GM12878 (cell line): ENCODE measurements at regions not wholly inside any gene's neighbourhood (a gene's known extent, or its start where the extent isn't known, plus 50 kb on each side); places are given as distances from the start of the nearest gene placed in this dataset.

Experiments used
- ATAC-seq: fragments of 200-7000 bp; cut with Tn5 transposase; 3 replicates; pipeline ENCODE4 v1.9.1; 2020; ENCODE audit warnings: mild to moderate bottlenecking, moderate library complexity
- BruUV-seq: library from RNA; stranded (reverse); fragments of 400-500 nt; replicated peaks from 2 replicates; lab custom pipeline; 2021; lab: Mats Ljungman, UMichigan
- CTCF ChIA-PET: fragments of 300-600 bp; sonication (Branson Sonifier 250); formaldehyde crosslinking; extraction: SDS; loops from one replicate; lab custom pipeline; 2021; ENCODE audit warnings: inconsistent platforms; lab: Yijun Ruan, JAX
- POLR2A ChIA-PET: fragments of 350-600 bp; formaldehyde crosslinking; extraction: SDS; loops from one replicate; lab custom pipeline; 2021; ENCODE audit warnings: inconsistent platforms; lab: Charles Lee
- RAD21 ChIA-PET: fragments of 300-600 bp; sonication (Branson Sonifier 250); formaldehyde crosslinking; loops from one replicate; lab custom pipeline; 2023; ENCODE audit warnings: antibody characterized with exemption; ENCODE audit not compliant: unreplicated experiment; lab: Charles Lee
- SMC1A ChIA-PET: fragments of 300-600 bp; sonication (Branson Sonifier 250); formaldehyde crosslinking; loops from one replicate; lab custom pipeline; 2023; ENCODE audit not compliant: unreplicated experiment, uncharacterized antibody; lab: Charles Lee
- DNase-seq: peaks from one replicate; pipeline ENCODE4 v3.0.0-alpha.2; 2011; ENCODE audit warnings: low read depth, low spot score
- FAIRE-seq: peaks from 3 replicates; lab custom pipeline; 2011; peaks lifted over from hg19 to GRCh38; lab: Jason Lieb, UNC
- H2AFZ ChIP-seq: 2 replicates; pipeline ENCODE4 v1.6.0; 2011; ENCODE audit warnings: low read depth, low read length, control low read depth; ENCODE audit not compliant: control insufficient read depth
- H3K27ac ChIP-seq: 2 replicates; pipeline ENCODE4 v1.5.1; 2011; ENCODE audit warnings: control low read depth; ENCODE audit not compliant: control insufficient read depth, insufficient read depth
- H3K27me3 ChIP-seq, 2 experiments: replicated peaks in 1 of 2; 2 replicates each; pipeline versions ENCODE4 v1.6.0 to v1.6.1; 2011; ENCODE audit warnings: low read length in 1 of 2; ENCODE audit not compliant: control insufficient read depth in 2 of 2, insufficient read depth in 2 of 2
- H3K36me3 ChIP-seq, 2 experiments: 2 replicates each; pipeline ENCODE4 v1.5.1; 2011; ENCODE audit warnings: low read length in 1 of 2; ENCODE audit not compliant: control insufficient read depth in 2 of 2, insufficient read depth in 2 of 2
- H3K4me1 ChIP-seq: 2 replicates; pipeline ENCODE4 v1.6.1; 2011; ENCODE audit warnings: mild to moderate bottlenecking, low read length, moderate library complexity, mixed read lengths; ENCODE audit not compliant: control insufficient read depth, insufficient read depth
- H3K4me2 ChIP-seq: 2 replicates; pipeline ENCODE4 v1.6.0; 2011; ENCODE audit warnings: control low read depth; ENCODE audit not compliant: control insufficient read depth, insufficient read depth
- H3K4me3 ChIP-seq: fragments of 200-600 bp; sonication (generic); 2 replicates; pipeline ENCODE4 v1.5.1; 2016
- H3K79me2 ChIP-seq: 2 replicates; pipeline ENCODE4 v1.6.0; 2011; ENCODE audit warnings: low read length; ENCODE audit not compliant: control insufficient read depth, insufficient read depth
- H3K9ac ChIP-seq: 2 replicates; pipeline ENCODE4 v1.8.0; 2011; ENCODE audit warnings: low read length, control low read depth, mixed read lengths; ENCODE audit not compliant: control insufficient read depth, insufficient read depth
- H3K9me3 ChIP-seq: replicated peaks from 3 replicates; pipeline ENCODE4 v1.5.1; 2011; ENCODE audit warnings: mild to moderate bottlenecking, low read length; ENCODE audit not compliant: control insufficient read depth, insufficient read depth
- H4K20me1 ChIP-seq: 2 replicates; pipeline ENCODE4 v1.6.0; 2011; ENCODE audit not compliant: control insufficient read depth, insufficient read depth
- ESRRA ChIP-seq: IDR thresholded peaks from 2 replicates; pipeline ENCODE4 v1.6.1; 2012; ENCODE audit warnings: mild to moderate bottlenecking, low read length, improper control_type of control experiment
- HDAC6 ChIP-seq: fragments of 200-600 bp; sonication (generic); IDR thresholded peaks from one replicate; pipeline ENCODE4 v1.8.0; 2017; ENCODE audit warnings: antibody characterized with exemption; ENCODE audit not compliant: unreplicated experiment
- KLF5 ChIP-seq: fragments of 450-650 bp; IDR thresholded peaks from 2 replicates; pipeline ENCODE4 v1.6.1; 2014; ENCODE audit warnings: mild to moderate bottlenecking; ENCODE audit not compliant: partially characterized antibody
- ZBED1 ChIP-seq: IDR thresholded peaks from 2 replicates; pipeline ENCODE4 v1.6.1; 2016; ENCODE audit warnings: borderline replicate concordance
- ZNF217 ChIP-seq: fragments of 450-650 bp; IDR thresholded peaks from 2 replicates; pipeline ENCODE4 v1.6.1; 2017; ENCODE audit warnings: antibody characterized with exemption, mild to moderate bottlenecking
- ZNF622 ChIP-seq: fragments of 450-650 bp; IDR thresholded peaks from 2 replicates; pipeline ENCODE4 v1.6.1; 2017; ENCODE audit warnings: mild to moderate bottlenecking, inconsistent platforms
- WGBS: methylation state at CpG from one replicate; pipeline ENCODE4 v1.1.6; 2016; ENCODE audit warnings: low lambda C conversion rate; ENCODE audit not compliant: insufficient replicate concordance, insufficient coverage; ENCODE audit errors: missing lambda C conversion rate; 5-methylcytosine and 5-hydroxymethylcytosine counted together
- in situ Hi-C: fragments of 300-500 bp; cut with MboI; formaldehyde crosslinking; loops from 9 replicates; pipeline ENCODE4 v1.14.3; 2018; ENCODE audit warnings: mixed read lengths
- intact Hi-C: fragments of 100-400 bp; cut with micrococcal nuclease; formaldehyde crosslinking; loops from one replicate; pipeline ENCODE4 v1.14.2; 2022; ENCODE audit not compliant: unreplicated experiment
- TF ChIP-seq, protein P1 (sequence below): fragments of 450-650 bp; formaldehyde crosslinking; IDR thresholded peaks from 2 replicates; pipeline ENCODE4 v1.5.0; 2022; ENCODE audit warnings: mild to moderate bottlenecking, missing genetic modification characterization
- TF ChIP-seq, protein P2 (sequence below): fragments of 450-650 bp; IDR thresholded peaks from 2 replicates; pipeline ENCODE4 v1.6.1; 2017; ENCODE audit warnings: low read depth, mild to moderate bottlenecking, moderate library complexity
- TF ChIP-seq, protein P3 (sequence below): IDR thresholded peaks from 2 replicates; pipeline ENCODE4 v1.6.1; 2012; ENCODE audit warnings: low read depth, low read length, improper control_type of control experiment

DNA sequence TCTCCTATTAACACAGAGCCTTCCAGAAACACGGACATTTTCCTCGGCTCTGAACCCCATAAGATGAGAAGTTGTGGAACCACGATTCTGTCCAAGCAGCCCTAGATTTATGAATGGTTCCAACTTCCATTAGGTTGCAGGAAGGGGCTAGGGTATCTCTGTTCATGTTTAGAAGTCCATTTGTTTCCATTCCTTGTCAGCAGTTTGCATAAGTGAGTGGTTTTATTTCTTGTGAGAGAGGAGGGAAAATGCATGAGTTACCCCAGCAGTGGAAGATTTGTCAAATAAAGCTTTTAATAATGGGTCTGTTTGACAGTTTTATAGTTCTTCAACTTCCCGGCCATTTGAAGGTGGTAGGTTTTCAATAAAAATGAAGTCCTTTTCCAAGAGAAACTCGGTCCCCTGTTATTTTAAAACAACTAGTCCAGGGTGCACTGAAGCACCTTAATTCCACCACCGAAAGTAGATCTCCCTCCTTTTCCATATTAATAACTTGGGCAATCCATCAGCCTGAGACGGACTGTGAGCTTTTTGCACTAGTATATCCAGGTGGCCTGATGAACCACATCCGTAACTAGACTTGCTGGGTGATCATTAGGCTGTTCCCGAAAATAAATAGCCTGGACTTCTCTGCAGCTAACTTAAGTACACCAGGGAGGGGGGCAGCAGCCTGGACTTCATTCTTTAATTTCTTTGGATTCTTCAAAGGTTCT, 181.3 kb downstream of the TMEM114 start:
- H3K9ac ChIP-seq, result no peak overlapping the region
- POLR2A ChIA-PET, result no interaction called here
- no TSS peak for BruUV-seq
- no peak overlapping the region for H3K27ac ChIP-seq
- H3K4me1 ChIP-seq, result no peaks in the 10 kb centered on the region
- ATAC-seq, result no peak
- no peak overlapping the region for H3K4me3 ChIP-seq
- no peaks in the 10 kb centered on the region for H3K36me3 ChIP-seq
- no peak overlapping the region for H3K4me2 ChIP-seq
- SMC1A ChIA-PET, result no interaction called here
- in situ Hi-C loops (no loop called here), intact Hi-C loops (no loop called here)
- WGBS, result 12% methylated on average over 9 of the region's 9 CpGs
- TF ChIP-seq ZNF622, result no peak
- TF ChIP-seq ZNF217, result no peak
- no peak for TF ChIP-seq ESRRA
- TF ChIP-seq, protein P1, sequence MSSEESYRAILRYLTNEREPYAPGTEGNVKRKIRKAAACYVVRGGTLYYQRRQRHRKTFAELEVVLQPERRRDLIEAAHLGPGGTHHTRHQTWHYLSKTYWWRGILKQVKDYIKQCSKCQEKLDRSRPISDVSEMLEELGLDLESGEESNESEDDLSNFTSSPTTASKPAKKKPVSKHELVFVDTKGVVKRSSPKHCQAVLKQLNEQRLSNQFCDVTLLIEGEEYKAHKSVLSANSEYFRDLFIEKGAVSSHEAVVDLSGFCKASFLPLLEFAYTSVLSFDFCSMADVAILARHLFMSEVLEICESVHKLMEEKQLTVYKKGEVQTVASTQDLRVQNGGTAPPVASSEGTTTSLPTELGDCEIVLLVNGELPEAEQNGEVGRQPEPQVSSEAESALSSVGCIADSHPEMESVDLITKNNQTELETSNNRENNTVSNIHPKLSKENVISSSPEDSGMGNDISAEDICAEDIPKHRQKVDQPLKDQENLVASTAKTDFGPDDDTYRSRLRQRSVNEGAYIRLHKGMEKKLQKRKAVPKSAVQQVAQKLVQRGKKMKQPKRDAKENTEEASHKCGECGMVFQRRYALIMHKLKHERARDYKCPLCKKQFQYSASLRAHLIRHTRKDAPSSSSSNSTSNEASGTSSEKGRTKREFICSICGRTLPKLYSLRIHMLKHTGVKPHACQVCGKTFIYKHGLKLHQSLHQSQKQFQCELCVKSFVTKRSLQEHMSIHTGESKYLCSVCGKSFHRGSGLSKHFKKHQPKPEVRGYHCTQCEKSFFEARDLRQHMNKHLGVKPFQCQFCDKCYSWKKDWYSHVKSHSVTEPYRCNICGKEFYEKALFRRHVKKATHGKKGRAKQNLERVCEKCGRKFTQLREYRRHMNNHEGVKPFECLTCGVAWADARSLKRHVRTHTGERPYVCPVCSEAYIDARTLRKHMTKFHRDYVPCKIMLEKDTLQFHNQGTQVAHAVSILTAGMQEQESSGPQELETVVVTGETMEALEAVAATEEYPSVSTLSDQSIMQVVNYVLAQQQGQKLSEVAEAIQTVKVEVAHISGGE (CRISPR knock-in tag), result no peak
- TF ChIP-seq, protein P2, sequence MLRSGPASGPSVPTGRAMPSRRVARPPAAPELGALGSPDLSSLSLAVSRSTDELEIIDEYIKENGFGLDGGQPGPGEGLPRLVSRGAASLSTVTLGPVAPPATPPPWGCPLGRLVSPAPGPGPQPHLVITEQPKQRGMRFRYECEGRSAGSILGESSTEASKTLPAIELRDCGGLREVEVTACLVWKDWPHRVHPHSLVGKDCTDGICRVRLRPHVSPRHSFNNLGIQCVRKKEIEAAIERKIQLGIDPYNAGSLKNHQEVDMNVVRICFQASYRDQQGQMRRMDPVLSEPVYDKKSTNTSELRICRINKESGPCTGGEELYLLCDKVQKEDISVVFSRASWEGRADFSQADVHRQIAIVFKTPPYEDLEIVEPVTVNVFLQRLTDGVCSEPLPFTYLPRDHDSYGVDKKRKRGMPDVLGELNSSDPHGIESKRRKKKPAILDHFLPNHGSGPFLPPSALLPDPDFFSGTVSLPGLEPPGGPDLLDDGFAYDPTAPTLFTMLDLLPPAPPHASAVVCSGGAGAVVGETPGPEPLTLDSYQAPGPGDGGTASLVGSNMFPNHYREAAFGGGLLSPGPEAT, result no peak
- TF ChIP-seq ZBED1, result no peak
- TF ChIP-seq HDAC6, result no peak
- TF ChIP-seq KLF5, result no peak
- TF ChIP-seq, protein P3, sequence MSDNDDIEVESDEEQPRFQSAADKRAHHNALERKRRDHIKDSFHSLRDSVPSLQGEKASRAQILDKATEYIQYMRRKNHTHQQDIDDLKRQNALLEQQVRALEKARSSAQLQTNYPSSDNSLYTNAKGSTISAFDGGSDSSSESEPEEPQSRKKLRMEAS, result no peak
- no peaks in the 10 kb centered on the region for H4K20me1 ChIP-seq
- no peak for FAIRE-seq
- no peaks in the 10 kb centered on the region for H3K79me2 ChIP-seq
- no peak for DNase-seq
- H2AFZ ChIP-seq, result no peak overlapping the region
- CTCF ChIA-PET, result no interaction called here
- RAD21 ChIA-PET, result no interaction called here
- no peaks in the 10 kb centered on the region for H3K27me3 ChIP-seq
- H3K9me3 ChIP-seq, result no peaks in the 10 kb centered on the region
